Endothelial cell (in vitro differentiated cells): ENCODE measurements at regions not wholly inside any gene's neighbourhood (a gene's known extent, or its start where the extent isn't known, plus 50 kb on each side); places are given as distances from the start of the nearest gene placed in this dataset.

Experiments used
- DNase-seq: peaks from one replicate; pipeline ENCODE4 v3.0.0; 2021; ENCODE audit warnings: low spot score
- H3K27ac Mint-ChIP-seq: one replicate; pipeline ENCODE4 v1.8.0; 2021; ENCODE audit warnings: mixed read lengths, inconsistent platforms; ENCODE audit not compliant: unreplicated experiment
- H3K27me3 Mint-ChIP-seq: one replicate; pipeline ENCODE4 v1.8.0; 2021; ENCODE audit warnings: mild to moderate bottlenecking, moderate library complexity, mixed read lengths, inconsistent platforms; ENCODE audit not compliant: unreplicated experiment
- H3K36me3 Mint-ChIP-seq: one replicate; pipeline ENCODE4 v1.8.0; 2021; ENCODE audit warnings: mild to moderate bottlenecking, low read depth, mixed read lengths, inconsistent platforms; ENCODE audit not compliant: unreplicated experiment
- H3K4me1 Mint-ChIP-seq: one replicate; pipeline ENCODE4 v1.8.0; 2021; ENCODE audit warnings: mild to moderate bottlenecking, mixed read lengths, inconsistent platforms; ENCODE audit not compliant: unreplicated experiment
- H3K4me3 Mint-ChIP-seq: one replicate; pipeline ENCODE4 v1.8.0; 2021; ENCODE audit warnings: mild to moderate bottlenecking, mixed read lengths, inconsistent platforms; ENCODE audit not compliant: unreplicated experiment
- H3K9me3 Mint-ChIP-seq: one replicate; pipeline ENCODE4 v1.8.0; 2021; ENCODE audit warnings: mixed read lengths, inconsistent platforms; ENCODE audit not compliant: unreplicated experiment
- TF ChIP-seq, protein P1 (sequence below): fragments of 200-600 bp; sonication (generic); IDR thresholded peaks from one replicate; pipeline ENCODE4 v1.5.0; 2021; ENCODE audit warnings: antibody characterized with exemption; ENCODE audit not compliant: unreplicated experiment

DNA sequence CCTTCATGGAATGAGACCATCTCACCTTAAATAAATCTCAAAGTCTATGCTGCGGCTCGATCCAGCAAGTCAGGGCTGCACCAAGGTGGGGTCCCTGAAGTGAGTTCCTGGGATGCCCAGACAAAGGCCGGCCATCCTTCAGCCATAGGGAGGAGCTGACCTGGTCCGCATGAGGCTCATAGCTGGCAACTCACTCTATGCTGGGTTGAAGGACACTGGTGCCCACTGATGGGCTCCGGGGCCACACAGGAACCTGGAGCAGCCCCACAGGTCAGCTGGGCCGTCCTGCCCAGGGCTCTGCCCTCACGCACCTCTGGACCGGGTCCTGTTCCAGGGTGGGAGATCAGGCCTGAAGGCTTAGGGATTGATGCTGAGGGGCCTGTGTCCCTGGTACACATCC is 1339.3 kb downstream of the TBC1D22A start:
- peaks cover 2% of the 10 kb centered on the region for H3K4me1 Mint-ChIP-seq
- no peak for DNase-seq

DNA sequence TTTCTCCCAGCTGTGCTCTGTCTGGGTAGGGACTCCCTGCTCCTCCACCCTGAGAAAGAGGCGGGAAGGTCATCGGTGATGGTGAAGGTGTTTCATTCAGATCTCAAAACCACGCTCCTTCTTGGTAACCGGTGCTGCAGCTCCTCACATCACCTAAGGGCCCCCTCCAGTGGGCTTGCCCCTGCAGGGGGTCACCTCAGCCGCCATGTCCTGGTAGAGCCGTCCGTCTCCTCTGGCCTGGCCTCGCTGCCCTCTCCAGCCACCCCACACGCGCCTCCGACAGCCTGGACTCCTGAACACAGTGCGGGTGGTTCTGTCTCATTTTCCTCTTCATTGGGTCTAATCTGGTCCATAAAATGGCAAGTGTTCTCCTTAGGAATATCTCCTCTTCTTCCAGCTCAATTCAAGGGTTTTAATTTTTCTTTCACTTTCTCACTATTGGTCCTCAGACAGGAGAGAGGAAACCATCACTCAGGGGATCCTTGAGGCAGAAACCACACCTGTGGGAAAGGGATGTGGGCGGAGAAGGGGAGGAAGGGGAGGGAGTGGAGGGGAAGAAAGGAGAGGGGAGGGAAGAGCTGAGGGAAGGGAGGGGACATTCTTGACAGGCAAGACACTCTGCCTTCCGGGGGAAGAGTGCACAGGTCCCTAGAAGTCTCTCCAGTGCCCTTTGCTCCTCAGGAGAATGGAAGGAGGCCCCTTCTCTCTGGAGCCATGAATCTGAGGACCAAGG is 1338.4 kb downstream of the TBC1D22A start:
- Mint-ChIP-seq H3K36me3 (no peaks in the 10 kb centered on the region), H3K9me3 (no peaks in the 10 kb centered on the region), H3K27me3 (peaks cover 13% of the 10 kb centered on the region), H3K27ac (no peak overlapping the region), H3K4me3 (no peak overlapping the region), H3K4me1 (peaks cover 2% of the 10 kb centered on the region)
- no peak for DNase-seq
- TF ChIP-seq, protein P1, sequence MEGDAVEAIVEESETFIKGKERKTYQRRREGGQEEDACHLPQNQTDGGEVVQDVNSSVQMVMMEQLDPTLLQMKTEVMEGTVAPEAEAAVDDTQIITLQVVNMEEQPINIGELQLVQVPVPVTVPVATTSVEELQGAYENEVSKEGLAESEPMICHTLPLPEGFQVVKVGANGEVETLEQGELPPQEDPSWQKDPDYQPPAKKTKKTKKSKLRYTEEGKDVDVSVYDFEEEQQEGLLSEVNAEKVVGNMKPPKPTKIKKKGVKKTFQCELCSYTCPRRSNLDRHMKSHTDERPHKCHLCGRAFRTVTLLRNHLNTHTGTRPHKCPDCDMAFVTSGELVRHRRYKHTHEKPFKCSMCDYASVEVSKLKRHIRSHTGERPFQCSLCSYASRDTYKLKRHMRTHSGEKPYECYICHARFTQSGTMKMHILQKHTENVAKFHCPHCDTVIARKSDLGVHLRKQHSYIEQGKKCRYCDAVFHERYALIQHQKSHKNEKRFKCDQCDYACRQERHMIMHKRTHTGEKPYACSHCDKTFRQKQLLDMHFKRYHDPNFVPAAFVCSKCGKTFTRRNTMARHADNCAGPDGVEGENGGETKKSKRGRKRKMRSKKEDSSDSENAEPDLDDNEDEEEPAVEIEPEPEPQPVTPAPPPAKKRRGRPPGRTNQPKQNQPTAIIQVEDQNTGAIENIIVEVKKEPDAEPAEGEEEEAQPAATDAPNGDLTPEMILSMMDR = no peak

More for the DNA sequence above, 1339.3 kb downstream of the TBC1D22A start:
- H3K9me3 Mint-ChIP-seq = no peaks in the 10 kb centered on the region
- peaks cover 13% of the 10 kb centered on the region for H3K27me3 Mint-ChIP-seq
- H3K27ac Mint-ChIP-seq = no peak overlapping the region
- H3K36me3 Mint-ChIP-seq = no peaks in the 10 kb centered on the region
- no peak overlapping the region for H3K4me3 Mint-ChIP-seq
- TF ChIP-seq, protein P1 = no peak

DNA sequence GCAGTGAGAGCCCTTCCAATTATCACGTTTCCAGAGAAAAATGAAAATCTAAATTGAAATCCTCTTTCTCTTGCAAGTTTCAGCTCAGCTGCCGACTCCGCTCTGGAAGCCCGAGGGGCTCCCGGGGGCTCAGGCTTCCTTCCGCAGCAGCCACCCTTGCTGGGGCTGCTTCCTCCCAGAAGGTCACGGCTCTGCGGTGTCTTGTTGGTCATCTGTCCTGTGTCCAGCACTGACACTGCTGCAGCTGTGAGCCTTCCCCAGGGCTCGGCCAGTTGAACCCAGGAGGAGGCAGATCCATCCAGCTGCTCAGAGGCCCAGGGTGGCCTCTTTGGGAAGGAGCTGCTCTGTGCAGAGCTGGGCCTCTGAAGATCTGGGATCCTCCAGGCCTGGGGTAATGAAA is 1337.2 kb downstream of the TBC1D22A start:
- Mint-ChIP-seq H3K27me3 (peaks cover 11% of the 10 kb centered on the region), H3K36me3 (no peaks in the 10 kb centered on the region), H3K27ac (no peak overlapping the region), H3K4me3 (no peak overlapping the region), H3K4me1 (peaks cover 2% of the 10 kb centered on the region), H3K9me3 (no peaks in the 10 kb centered on the region)
- no peak for DNase-seq
- TF ChIP-seq, protein P1 = no peak

DNA sequence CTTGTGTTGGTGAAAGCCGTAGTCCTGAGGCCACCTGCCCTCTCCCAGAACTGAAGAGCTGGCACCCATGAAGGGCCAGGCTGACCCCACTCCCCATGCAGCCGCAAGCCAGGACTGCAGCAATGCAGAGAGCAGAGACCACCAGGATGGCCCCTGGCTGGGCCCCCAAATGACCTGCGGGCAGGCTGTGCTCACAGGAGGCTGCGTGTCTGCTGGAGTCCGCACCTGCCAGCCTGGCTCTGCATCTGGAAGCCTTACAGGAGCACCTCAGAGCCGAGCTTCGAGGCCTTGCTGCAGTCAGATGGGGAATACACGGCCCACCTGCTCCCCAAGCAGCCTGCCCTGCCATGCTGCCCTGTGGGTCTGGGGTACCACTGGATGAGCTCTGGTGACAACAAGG is 1336.8 kb downstream of the TBC1D22A start:
- Mint-ChIP-seq H3K27me3 (peaks cover 11% of the 10 kb centered on the region), H3K9me3 (no peaks in the 10 kb centered on the region), H3K36me3 (no peaks in the 10 kb centered on the region), H3K4me3 (no peak overlapping the region), H3K4me1 (peaks cover 2% of the 10 kb centered on the region), H3K27ac (no peak overlapping the region)
- DNase-seq = no peak
- TF ChIP-seq, protein P1 = no peak

- TF ChIP-seq, protein P1 = no peak
- H3K27me3 Mint-ChIP-seq = peaks cover 11% of the 10 kb centered on the region
- DNase-seq = no peak
These were observed 1336.4 kb downstream of the TBC1D22A start for GRCh38 chr22:48098921-48099245.

More at GRCh38 chr22:48098921-48099245, 1336.4 kb downstream of the TBC1D22A start:
- Mint-ChIP-seq H3K9me3 (no peaks in the 10 kb centered on the region), H3K4me3 (no peak overlapping the region), H3K27ac (no peak overlapping the region), H3K36me3 (no peaks in the 10 kb centered on the region), H3K4me1 (peaks cover 2% of the 10 kb centered on the region)
